IPS DF 6.9 (cell line): ENCODE measurements at regions not wholly inside any gene's neighbourhood (a gene's known extent, or its start where the extent isn't known, plus 50 kb on each side); places are given as distances from the start of the nearest gene placed in this dataset.

Experiments
- DNase-seq: peaks from one replicate; pipeline ENCODE4 v3.0.0-alpha.2; 2013; ENCODE audit warnings: low read depth, low spot score
- H3K27ac ChIP-seq: one replicate; pipeline ENCODE4 v1.5.1; 2013; ENCODE audit warnings: low read length, control low read depth
- H3K27me3 ChIP-seq: 2 replicates; pipeline ENCODE4 v1.6.1; 2013; ENCODE audit warnings: mild to moderate bottlenecking, low read length; ENCODE audit not compliant: control insufficient read depth, insufficient read depth
- H3K36me3 ChIP-seq: 2 replicates; pipeline ENCODE4 v1.6.1; 2013; ENCODE audit warnings: low read length; ENCODE audit not compliant: control insufficient read depth, insufficient read depth
- H3K4me1 ChIP-seq: 2 replicates; pipeline ENCODE4 v1.6.1; 2013; ENCODE audit warnings: low read length; ENCODE audit not compliant: control insufficient read depth, insufficient read depth
- H3K4me3 ChIP-seq: 2 replicates; pipeline ENCODE4 v1.5.1; 2013; ENCODE audit warnings: mild to moderate bottlenecking, low read length
- H3K9me3 ChIP-seq: 2 replicates; pipeline ENCODE4 v1.6.1; 2013; ENCODE audit warnings: low read length, inconsistent platforms; ENCODE audit not compliant: control insufficient read depth, insufficient read depth
- WGBS: extraction: QIAGEN DNeasy Blood & Tissue Kit; methylation state at CpG from one replicate; pipeline ENCODE4 v1.1.7; 2013; ENCODE audit warnings: mixed read lengths, missing lambda C conversion rate; ENCODE audit not compliant: insufficient read length, insufficient coverage; 5-methylcytosine and 5-hydroxymethylcytosine counted together

DNA sequence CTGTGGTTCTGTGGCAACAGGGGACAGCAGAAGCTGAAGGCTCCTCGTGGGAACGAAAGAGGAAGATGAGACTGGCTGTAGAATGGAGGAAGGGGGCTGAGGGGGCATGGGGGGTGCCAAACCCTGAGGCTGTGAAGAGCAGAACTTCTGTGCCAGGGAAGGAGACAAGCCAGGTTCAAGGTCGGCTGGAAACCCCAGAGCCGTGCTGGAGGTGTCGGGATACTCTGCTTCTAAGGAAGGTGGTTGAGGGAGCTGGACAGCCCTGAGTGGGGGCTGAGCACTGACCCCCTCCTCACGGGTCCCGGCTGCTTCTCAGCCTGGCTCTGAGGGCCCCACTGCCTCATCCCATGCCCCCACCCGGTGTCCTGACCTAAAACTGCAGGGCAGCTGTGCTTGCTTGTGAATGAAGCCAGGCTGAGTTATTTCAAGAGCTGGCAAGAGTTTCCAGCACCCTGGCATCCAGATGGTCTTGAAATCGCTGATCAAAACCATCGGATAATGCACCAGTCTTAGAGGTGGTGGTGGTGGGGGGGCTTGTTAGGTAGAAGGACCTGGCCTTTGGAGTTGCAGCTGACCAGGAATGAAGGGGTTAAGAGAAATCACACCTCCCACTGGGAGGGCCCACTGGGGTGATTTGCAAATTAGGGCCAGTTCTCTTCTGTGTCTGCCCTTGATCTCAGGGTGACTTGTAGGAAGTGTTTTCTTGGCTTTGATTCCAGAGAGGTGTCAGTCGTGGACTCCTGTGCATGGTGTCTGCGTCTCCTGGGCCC is 218.9 kb upstream of the C1orf174 start:
- Histone ChIP-seq H3K4me3 (no peak overlapping the region), H3K9me3 (peaks cover 44% of the 10 kb centered on the region), H3K27me3 (no peaks in the 10 kb centered on the region), H3K4me1 (no peaks in the 10 kb centered on the region), H3K27ac (no peak overlapping the region), H3K36me3 (no peaks in the 10 kb centered on the region)
- no CpG with 5 or more reads among the region's 12 CpGs for WGBS
- no peak for DNase-seq

DNA sequence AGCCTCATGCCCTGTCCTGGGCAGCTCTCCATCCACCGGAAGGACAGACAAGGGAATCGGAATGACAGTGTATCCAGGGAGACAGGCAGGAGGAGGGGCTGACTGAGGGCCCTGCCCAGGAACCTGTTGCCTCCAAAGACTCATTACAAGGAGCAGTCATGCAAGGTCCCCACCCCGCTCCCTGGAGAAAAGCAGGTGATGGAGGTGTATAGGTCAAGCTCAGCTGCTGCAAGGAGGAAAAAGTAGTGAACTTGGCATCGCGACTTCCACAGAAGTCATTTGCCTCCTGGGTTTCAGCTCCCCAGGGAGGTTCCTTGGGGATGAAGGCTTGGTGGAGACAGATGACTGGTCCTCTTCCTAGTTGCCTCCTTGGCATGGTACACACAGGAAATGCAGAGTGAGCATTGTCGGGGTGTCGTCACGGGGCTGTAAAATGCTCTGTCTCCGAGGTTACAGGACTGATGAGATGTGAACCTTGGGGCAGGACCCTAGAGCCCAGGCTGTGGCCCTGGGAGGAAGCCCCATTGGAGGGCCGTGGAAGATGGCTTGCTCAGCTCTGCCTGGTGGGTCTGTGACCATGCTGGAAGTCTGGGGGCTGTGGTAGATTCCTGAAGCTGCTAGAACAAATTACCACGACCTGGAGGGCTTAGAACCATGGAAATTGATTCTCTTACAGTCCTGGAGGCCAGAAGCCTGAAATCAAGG is 219.6 kb upstream of the C1orf174 start:
- H3K9me3 ChIP-seq, result peaks cover 44% of the 10 kb centered on the region
- H3K27ac ChIP-seq, result no peak overlapping the region
- DNase-seq, result no peak
- H3K4me1 ChIP-seq, result no peaks in the 10 kb centered on the region
- H3K36me3 ChIP-seq, result no peaks in the 10 kb centered on the region
- no peak overlapping the region for H3K4me3 ChIP-seq
- no peaks in the 10 kb centered on the region for H3K27me3 ChIP-seq
- no CpG with 5 or more reads among the region's 11 CpGs for WGBS

DNA sequence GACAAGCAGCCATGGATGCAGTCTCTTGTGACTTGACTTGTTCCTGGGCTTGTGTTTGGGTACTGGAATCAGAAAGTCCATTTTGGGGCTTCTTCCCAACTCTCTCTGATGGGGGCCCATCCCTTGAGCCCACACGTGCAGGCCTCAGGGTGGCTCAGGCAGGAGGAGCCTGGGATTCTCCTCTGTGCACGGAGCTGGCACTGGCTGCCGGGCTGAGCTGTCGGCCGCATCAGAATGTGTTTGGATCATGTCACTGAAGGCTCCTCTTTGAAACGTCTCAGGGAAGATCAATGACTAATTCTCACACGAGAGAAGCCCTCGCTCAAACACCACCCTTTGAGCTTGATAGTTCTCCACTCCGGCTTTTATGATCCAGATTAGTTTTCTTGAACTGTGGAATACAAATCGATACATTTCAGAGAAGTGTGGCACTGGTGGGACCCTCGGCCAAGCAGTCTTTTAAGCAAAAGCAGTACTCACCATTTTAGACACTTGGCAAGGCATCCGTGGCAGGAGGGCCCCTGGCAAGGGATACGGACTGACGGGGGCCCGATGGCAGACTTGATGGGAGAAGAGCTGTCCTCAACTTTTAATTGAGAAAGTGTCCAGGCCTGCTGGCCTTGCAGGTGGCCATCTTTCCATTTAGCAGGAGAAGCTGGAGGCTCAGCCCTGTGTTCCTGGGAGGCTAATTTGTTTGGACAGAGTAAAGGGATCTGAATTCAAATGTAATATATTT is 220.7 kb upstream of the C1orf174 start:
- Histone ChIP-seq H3K9me3 (peaks cover 42% of the 10 kb centered on the region), H3K4me1 (no peaks in the 10 kb centered on the region), H3K4me3 (no peak overlapping the region), H3K36me3 (no peaks in the 10 kb centered on the region), H3K27me3 (no peaks in the 10 kb centered on the region), H3K27ac (no peak overlapping the region)
- WGBS, result no CpG with 5 or more reads among the region's 15 CpGs
- no peak for DNase-seq

DNA sequence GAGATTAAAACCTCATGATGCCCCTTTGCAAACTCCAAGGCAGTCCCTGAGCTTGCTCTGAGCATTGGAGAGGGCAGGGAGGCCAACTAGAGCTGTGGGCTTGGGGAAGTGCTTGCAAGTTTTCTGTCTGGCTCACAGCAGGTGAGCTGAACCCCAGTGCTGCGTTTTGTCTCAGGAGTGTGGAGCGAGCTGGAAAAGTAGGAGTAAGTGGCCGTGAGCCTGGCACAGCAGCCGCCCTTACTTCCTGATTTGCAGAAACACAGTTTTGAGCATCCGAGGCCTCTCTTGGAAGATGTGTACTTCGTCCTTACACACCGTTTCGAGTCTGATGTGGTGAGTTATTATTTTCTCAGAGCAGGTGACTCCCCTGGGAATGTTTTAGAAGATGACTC is 221.2 kb upstream of the C1orf174 start:
- H3K4me3 ChIP-seq, result no peak overlapping the region
- WGBS, result no CpG with 5 or more reads among the region's 8 CpGs
- no peak overlapping the region for H3K27ac ChIP-seq
- H3K4me1 ChIP-seq, result no peaks in the 10 kb centered on the region
- no peaks in the 10 kb centered on the region for H3K27me3 ChIP-seq
- DNase-seq, result no peak
- H3K9me3 ChIP-seq, result peaks cover 39% of the 10 kb centered on the region
- H3K36me3 ChIP-seq, result no peaks in the 10 kb centered on the region

DNA sequence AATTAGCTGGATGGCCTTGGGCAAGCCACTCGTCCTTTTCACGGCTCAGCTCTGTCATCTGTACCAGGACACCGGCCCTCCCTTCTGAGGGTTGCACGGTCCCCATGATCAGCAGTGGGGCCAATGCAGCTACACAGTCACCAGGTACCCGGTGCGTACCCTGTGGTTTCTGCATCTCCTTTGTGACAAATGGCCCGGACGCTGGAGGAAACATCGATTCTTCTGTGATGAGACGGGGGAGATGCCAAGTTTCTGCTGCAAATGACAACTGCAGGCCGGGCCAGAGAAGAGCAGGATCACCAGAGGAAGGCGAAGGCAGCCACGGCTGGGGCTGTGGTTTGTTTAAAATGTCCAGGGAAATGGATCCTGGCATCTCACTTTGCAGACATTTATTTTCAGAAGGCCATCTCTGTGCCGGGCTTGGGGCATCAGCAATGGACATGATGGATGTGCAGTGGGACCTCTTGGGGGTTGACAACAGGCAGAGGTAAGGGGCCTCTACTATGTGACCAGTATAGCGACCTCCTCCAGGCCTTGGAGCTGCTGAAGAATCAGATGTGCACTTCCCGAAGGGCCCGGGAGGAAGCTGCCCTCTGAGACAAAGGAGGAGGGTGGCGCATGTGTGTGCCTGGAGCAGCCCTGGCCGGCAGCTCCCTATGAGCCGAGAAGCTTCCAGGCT is 221.9 kb upstream of the C1orf174 start:
- Histone ChIP-seq H3K27me3 (no peaks in the 10 kb centered on the region), H3K4me1 (no peaks in the 10 kb centered on the region), H3K4me3 (no peak overlapping the region), H3K9me3 (peaks cover 40% of the 10 kb centered on the region), H3K36me3 (no peaks in the 10 kb centered on the region), H3K27ac (no peak overlapping the region)
- no CpG with 5 or more reads among the region's 20 CpGs for WGBS
- DNase-seq, result no peak

DNA sequence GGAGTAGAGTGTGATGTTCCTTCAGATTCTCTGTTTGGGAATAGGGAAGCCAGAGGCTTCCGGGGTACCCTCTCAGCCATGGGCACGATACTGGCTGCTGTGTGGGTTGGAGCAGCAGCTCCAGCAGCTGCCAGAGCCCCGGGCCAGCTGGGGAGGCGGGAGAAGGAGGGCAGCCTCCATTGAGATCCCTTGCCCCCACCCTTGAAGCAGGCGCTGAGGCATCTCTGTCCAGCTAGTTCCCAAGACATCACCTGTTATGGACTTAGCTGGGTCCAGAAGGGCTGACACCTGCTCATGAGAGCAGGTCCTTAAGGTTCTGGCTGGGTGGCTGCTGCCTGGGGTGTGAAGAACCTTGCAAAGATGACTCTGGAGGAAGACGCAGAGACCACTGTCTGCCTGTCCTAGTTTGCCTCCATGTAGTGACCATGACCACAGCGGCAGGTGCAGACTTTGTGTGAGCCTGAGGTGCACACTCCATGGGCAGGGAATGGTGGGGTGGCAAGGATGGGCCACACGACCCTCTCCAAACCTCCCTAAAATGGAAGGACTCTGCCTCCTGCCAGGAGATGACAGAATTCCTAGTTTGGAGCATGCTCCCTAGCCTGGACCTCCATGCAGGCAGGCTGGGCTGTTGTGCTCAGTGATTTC is 222.6 kb upstream of the C1orf174 start:
- no peak for DNase-seq
- Histone ChIP-seq H3K9me3 (peaks cover 38% of the 10 kb centered on the region), H3K27me3 (no peaks in the 10 kb centered on the region), H3K27ac (no peak overlapping the region), H3K4me1 (no peaks in the 10 kb centered on the region), H3K36me3 (no peaks in the 10 kb centered on the region), H3K4me3 (no peak overlapping the region)
- no CpG with 5 or more reads among the region's 8 CpGs for WGBS

DNA sequence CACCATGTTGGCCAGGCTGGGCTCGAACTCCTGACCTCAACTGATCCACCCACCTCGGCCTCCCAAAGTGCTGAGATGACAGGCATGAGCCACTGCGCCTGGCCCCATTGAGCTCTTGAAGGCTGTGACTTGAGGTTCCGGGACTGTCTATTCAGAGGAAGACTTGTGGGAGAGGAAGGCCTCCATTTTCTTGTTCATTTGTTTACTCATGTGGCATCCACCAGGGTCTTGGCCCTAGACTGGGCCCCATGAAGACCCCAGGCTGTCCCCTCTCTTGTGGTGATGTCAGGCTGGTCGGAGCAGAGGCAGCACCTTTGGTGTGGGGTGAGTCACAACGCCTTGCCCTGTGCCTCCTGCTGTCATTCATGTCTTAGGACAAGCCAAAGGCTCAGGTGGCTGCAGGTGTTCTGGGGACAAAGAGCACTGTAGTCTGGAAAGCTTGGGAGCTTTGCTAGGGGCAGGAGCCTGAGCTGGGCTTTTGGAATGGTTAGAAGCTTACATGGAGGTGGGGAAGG is 224.6 kb upstream of the C1orf174 start:
- Histone ChIP-seq H3K4me3 (no peak overlapping the region), H3K27ac (no peak overlapping the region), H3K9me3 (peaks cover 28% of the 10 kb centered on the region), H3K27me3 (no peaks in the 10 kb centered on the region), H3K4me1 (no peaks in the 10 kb centered on the region), H3K36me3 (no peaks in the 10 kb centered on the region)
- DNase-seq, result no peak
- no CpG with 5 or more reads among the region's 6 CpGs for WGBS

DNA sequence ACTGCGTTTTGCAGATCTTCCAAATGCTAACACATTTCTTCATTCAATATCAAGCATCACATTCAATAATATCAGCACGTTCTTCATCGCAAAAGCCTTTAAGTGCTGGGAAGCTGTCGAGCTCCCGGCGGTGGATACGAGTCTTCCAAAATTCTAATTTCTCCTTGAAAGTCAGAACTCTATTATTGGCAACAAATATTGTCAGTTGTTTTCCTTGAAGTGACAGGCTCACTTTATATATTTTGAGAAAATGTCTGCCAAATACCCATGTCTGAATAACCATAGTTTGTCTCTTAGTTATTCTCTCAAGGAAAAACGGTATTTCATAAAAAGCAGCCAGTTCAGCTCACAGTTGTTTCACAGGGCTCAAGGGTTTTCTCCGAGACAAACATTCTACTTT is 226.2 kb upstream of the C1orf174 start:
- no peaks in the 10 kb centered on the region for H3K27me3 ChIP-seq
- no peak overlapping the region for H3K27ac ChIP-seq
- no peak overlapping the region for H3K4me3 ChIP-seq
- no CpG with 5 or more reads among the region's 9 CpGs for WGBS
- H3K36me3 ChIP-seq, result no peaks in the 10 kb centered on the region
- DNase-seq, result no peak
- no peaks in the 10 kb centered on the region for H3K4me1 ChIP-seq
- H3K9me3 ChIP-seq, result peaks cover 25% of the 10 kb centered on the region

DNA sequence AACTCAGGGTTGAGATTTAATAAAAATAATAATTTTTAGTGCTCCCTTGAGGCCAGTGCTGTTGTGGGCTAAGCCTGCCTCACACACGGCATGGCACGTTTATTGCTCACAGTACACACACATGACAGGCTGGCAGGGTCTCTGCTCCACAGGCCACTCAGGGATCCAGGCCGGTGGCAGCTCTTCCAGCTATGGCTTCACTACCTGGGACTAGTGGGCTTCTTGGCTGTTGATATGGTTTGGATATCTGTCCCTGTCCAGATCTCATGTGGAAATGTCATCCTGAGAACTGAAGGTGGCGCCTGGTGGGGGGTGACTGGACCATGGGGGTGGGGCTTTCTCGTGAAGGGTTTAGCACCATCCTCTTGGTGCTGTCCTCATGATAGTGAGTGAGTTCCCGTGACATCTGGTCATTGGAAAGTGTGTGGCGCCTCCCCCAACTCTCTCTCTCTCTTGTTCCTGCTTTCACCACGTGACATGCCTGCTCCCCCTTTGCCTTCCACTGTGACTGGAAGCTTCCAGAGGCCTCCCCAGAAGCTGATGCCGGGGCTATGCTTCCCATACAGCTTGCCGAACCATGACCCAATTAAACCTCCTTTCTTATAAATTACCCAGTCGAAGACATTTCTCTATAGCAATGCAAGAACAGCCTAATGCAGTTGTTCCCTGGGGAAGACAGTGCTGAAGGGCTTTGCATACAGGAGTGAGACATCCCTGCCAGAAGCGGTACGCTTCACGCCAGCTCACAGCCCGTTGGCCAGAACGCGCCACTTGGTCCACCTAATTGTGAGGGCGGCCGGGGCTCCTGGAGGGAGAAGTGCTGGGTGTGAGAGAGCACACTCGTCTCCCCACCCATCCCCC is 226.9 kb upstream of the C1orf174 start:
- Histone ChIP-seq H3K27me3 (no peaks in the 10 kb centered on the region), H3K9me3 (peaks cover 22% of the 10 kb centered on the region), H3K4me3 (no peak overlapping the region), H3K36me3 (no peaks in the 10 kb centered on the region), H3K27ac (no peak overlapping the region), H3K4me1 (no peaks in the 10 kb centered on the region)
- no peak for DNase-seq
- WGBS, result no CpG with 5 or more reads among the region's 20 CpGs
